ENCODE measurements at regions not wholly inside any gene's neighbourhood (a gene's known extent, or its start where the extent isn't known, plus 50 kb on each side); places are given as distances from the start of the nearest gene placed in this dataset.
"Not testable (repeated sequence)": the region's sequence is repeated elsewhere in the genome, so short reads cannot be mapped to it uniquely, and the experiment has no call there.

DNA sequence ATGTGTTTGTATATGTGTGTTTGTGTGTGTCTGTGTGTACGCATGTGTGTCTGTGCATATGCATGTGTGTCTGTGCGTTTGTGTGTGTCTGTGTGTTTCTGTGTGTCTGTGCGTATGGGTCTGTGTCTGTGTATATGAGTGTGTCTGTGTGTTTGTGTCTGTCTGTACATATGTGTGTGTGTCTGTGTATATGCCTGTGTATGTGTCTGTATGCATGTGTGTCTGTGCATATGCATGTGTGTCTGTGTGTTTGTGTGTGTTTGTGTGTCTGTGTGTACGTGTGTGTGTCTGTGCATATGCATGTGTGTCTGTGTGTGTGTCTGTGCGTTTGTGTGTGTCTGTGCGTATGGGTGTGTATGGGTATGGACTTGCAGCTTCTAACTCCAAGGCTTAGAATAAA, 174.0 kb upstream of the NOX3 start:
- no peaks in the 10 kb centered on the region for H3K9me3 ChIP-seq
- H3K36me3 ChIP-seq = no peaks in the 10 kb centered on the region
- DNase-seq = no peak
- no peak overlapping the region for H3K4me3 ChIP-seq
- H3K4me1 ChIP-seq = no peaks in the 10 kb centered on the region
- no peaks in the 10 kb centered on the region for H3K27me3 ChIP-seq
- TF ChIP-seq POLR2A (IDR thresholded peaks at IDR 0.05) (no peak), POLR2AphosphoS5 (IDR thresholded peaks at IDR 0.05) (no peak), EP300 (IDR thresholded peaks at IDR 0.05) (no peak)
- TF ChIP-seq, protein P1, sequence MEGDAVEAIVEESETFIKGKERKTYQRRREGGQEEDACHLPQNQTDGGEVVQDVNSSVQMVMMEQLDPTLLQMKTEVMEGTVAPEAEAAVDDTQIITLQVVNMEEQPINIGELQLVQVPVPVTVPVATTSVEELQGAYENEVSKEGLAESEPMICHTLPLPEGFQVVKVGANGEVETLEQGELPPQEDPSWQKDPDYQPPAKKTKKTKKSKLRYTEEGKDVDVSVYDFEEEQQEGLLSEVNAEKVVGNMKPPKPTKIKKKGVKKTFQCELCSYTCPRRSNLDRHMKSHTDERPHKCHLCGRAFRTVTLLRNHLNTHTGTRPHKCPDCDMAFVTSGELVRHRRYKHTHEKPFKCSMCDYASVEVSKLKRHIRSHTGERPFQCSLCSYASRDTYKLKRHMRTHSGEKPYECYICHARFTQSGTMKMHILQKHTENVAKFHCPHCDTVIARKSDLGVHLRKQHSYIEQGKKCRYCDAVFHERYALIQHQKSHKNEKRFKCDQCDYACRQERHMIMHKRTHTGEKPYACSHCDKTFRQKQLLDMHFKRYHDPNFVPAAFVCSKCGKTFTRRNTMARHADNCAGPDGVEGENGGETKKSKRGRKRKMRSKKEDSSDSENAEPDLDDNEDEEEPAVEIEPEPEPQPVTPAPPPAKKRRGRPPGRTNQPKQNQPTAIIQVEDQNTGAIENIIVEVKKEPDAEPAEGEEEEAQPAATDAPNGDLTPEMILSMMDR (IDR thresholded peaks at IDR 0.05) = no peak
- intact Hi-C loops (cut with DNase I; ENCODE audit: low total_unique reads) = no loop called here
- no peak overlapping the region for H3K27ac ChIP-seq
- 62 to 80% (median 73%) methylated on average over 6 of the region's 6 CpGs for WGBS, 5 donors

DNA sequence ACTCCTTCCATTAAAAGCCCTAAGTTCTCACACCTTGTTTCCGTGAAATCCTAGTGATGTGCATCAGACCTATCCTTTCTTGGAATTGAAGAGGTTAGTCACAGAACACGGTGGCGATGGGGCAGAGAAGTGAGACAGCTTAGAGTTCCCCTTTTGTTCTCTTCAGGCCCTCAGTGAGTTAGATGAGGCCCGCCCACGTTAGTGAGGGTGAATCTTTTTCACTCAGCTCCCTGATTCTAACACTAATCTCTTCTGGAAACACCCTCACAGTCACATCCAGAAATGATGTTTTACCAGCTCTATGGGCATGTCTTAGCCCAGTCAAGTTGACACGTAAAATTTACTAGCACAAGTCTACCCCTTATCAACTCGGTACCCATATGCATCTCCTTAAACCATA, 172.7 kb upstream of the NOX3 start:
- intact Hi-C loops (cut with DNase I; ENCODE audit: low total_unique reads) = no loop called here
- Histone ChIP-seq H3K9me3 (no peaks in the 10 kb centered on the region), H3K27ac (no peak overlapping the region), H3K4me1 (no peaks in the 10 kb centered on the region), H3K27me3 (no peaks in the 10 kb centered on the region), H3K4me3 (no peak overlapping the region), H3K36me3 (no peaks in the 10 kb centered on the region)
- DNase-seq = no peak
- 75 to 87% (median 80%) methylated on average over 7 of the region's 7 CpGs for WGBS, 5 donors
- TF ChIP-seq POLR2AphosphoS5 (IDR thresholded peaks at IDR 0.05) (no peak), POLR2A (IDR thresholded peaks at IDR 0.05) (no peak), EP300 (IDR thresholded peaks at IDR 0.05) (no peak)
- TF ChIP-seq, protein P1 (IDR thresholded peaks at IDR 0.05) = no peak

DNA sequence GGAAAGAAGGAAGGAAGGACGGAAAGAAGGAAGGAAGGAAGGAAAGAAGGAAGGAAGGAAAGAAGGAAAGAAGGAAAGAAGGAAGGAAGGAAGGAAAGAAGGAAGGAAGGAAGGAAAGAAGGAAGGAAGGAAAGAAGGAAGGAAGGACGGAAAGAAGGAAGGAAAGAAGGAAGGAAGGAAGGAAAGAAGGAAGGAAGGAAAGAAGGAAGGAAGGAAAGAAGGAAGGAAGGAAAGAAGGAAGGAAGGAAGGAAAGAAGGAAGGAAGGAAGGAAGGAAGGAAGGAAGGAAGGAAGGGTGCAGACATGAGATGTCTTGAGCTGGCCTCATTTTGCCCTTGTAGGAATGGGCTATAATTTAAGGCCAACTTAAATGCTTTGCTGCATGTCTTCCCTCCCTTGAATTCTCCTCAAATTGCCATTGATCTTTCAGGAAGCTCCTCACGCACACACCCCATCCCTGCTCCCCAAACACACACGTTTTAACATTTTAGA, 172.1 kb upstream of the NOX3 start:
- H3K27ac ChIP-seq; H3K4me1 ChIP-seq; intact Hi-C loops (cut with DNase I; ENCODE audit: low total_unique reads); H3K27me3 ChIP-seq; H3K36me3 ChIP-seq; H3K9me3 ChIP-seq; H3K4me3 ChIP-seq; DNase-seq: not testable (repeated sequence)
- WGBS, 5 donors = 70 to 78% (median 73%) methylated on average over 4 of the region's 4 CpGs

DNA sequence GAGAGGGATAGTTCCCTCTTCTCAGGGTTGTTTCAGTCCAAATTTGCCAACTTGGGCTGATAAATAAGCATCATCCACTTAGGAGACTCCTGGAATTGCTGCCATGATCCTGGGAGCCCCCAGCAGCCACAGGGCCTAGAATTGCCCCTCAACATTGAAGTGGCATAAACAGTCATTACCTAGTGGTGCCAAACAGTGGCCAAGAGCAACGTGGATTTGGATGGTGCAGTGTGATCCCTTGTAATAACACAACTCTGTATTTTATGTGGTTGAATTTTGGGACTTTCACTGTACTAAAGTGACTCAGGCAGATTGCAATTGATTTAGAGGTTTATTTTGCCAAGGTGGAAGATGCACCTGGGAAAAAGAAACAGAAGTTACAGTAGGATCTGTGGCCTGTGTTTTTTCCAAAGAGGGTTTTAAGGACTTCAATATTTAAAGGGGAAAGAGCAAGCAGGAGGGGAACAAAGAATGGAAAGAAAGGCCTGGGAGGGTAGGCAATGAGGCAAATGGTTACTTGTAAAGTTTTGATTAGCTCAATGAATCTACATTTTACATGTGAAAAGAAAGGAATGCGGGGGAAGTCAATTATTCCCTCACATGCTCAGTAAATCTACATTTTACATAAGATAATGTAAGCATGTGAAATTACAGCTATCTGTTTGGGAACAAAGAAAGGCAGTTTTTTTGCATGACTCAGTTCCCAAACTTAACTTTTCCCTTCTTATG, 168.0 kb upstream of the NOX3 start:
- intact Hi-C loops (cut with DNase I; ENCODE audit: low total_unique reads) = no loop called here
- Histone ChIP-seq H3K4me1 (no peaks in the 10 kb centered on the region), H3K4me3 (no peak overlapping the region), H3K27ac (no peak overlapping the region), H3K36me3 (no peaks in the 10 kb centered on the region), H3K27me3 (no peaks in the 10 kb centered on the region), H3K9me3 (no peaks in the 10 kb centered on the region)
- 64 to 78% (median 72%) methylated on average over 2 of the region's 2 CpGs for WGBS, 5 donors
- no peak for DNase-seq
- TF ChIP-seq POLR2AphosphoS5 (IDR thresholded peaks at IDR 0.05) = no peak
- no peak for TF ChIP-seq EP300 (IDR thresholded peaks at IDR 0.05)
- no peak for TF ChIP-seq POLR2A (IDR thresholded peaks at IDR 0.05)
- TF ChIP-seq, protein P1 (IDR thresholded peaks at IDR 0.05) = no peak

DNA sequence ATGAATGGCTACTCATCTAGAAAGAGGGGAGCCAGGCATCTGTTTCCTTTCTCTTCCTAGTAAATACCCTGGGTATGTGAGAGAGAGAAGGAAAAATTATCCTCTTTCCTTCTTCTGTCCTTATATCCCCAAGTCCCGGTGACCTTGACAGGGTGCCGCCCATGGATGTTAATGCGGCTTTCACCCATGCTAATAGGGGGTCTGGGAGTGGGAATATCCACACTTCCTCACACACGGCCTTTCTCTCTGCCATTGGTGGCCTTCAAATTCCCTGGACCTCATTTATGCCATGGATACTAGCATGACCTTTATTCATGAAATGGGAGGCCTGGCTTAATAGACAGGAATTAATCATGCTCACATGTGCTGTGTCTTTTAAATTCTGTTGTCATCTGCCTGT, 159.0 kb upstream of the NOX3 start:
- no peak overlapping the region for H3K4me3 ChIP-seq
- WGBS, 5 donors = 72 to 97% (median 85%) methylated on average over 4 of the region's 4 CpGs
- no peaks in the 10 kb centered on the region for H3K4me1 ChIP-seq
- H3K9me3 ChIP-seq = peaks cover 5 to 52% (median 38%) of the 10 kb centered on the region in 4 donors
- no peak for TF ChIP-seq EP300 (IDR thresholded peaks at IDR 0.05)
- TF ChIP-seq, protein P1 (IDR thresholded peaks at IDR 0.05) = no peak
- no peak for DNase-seq
- no peaks in the 10 kb centered on the region for H3K36me3 ChIP-seq
- H3K27me3 ChIP-seq = no peaks in the 10 kb centered on the region
- intact Hi-C loops (cut with DNase I; ENCODE audit: low total_unique reads) = no loop called here
- no peak overlapping the region for H3K27ac ChIP-seq

All from stomach (tissue), 8 donors.